IMR-90 (cell line): ENCODE measurements at regions not wholly inside any gene's neighbourhood (a gene's known extent, or its start where the extent isn't known, plus 50 kb on each side); places are given as distances from the start of the nearest gene placed in this dataset.

Experiments
- ATAC-seq: fragments of 200-7000 bp; cut with Tn5 transposase; 2 replicates; pipeline ENCODE4 v1.9.1; 2020; ENCODE audit warnings: low read depth, mild to moderate bottlenecking, moderate library complexity
- BruUV-seq: library from RNA; stranded (reverse); fragments of 400-500 nt; replicated peaks from 2 replicates; lab custom pipeline; 2021; lab: Mats Ljungman, UMichigan
- CTCF ChIA-PET: fragments of 300-600 bp; formaldehyde crosslinking; extraction: SDS; loops from one replicate; lab custom pipeline; 2021; ENCODE audit warnings: antibody characterized with exemption; lab: Yijun Ruan, JAX
- POLR2A ChIA-PET: fragments of 300-600 bp; sonication (Branson Sonifier 250); formaldehyde crosslinking; loops from one replicate; lab custom pipeline; 2022; ENCODE audit warnings: antibody characterized with exemption; ENCODE audit not compliant: unreplicated experiment; lab: Charles Lee
- DNase-seq: peaks from one replicate; pipeline ENCODE4 v3.0.0; 2013
- H2AFZ ChIP-seq: replicated peaks from 2 replicates; pipeline ENCODE3; 2013; ENCODE audit warnings: low read length, mild to moderate bottlenecking; ENCODE audit not compliant: poor library complexity
- H2AK5ac ChIP-seq: 2 replicates; pipeline ENCODE4 v1.6.1; 2013; ENCODE audit warnings: low read depth, low read length, inconsistent platforms
- H2AK9ac ChIP-seq: replicated peaks from 2 replicates; pipeline ENCODE3; 2013; ENCODE audit warnings: mild to moderate bottlenecking, low read depth, low read length, moderate library complexity; ENCODE audit not compliant: poor library complexity
- H2BK120ac ChIP-seq: 2 replicates; pipeline ENCODE4 v1.6.1; 2013; ENCODE audit warnings: low read depth, low read length, inconsistent platforms
- H2BK15ac ChIP-seq: 3 replicates; pipeline ENCODE4 v1.6.1; 2013; ENCODE audit warnings: low read depth, low read length, inconsistent platforms
- H2BK20ac ChIP-seq: 2 replicates; pipeline ENCODE4 v1.6.1; 2013; ENCODE audit warnings: low read depth, mild to moderate bottlenecking, inconsistent platforms, low read length, moderate library complexity
- H2BK5ac ChIP-seq: 2 replicates; pipeline ENCODE4 v1.6.1; 2013; ENCODE audit warnings: mild to moderate bottlenecking, low read depth, low read length, inconsistent platforms; ENCODE audit not compliant: poor library complexity, severe bottlenecking
- H3K14ac ChIP-seq: replicated peaks from 2 replicates; pipeline ENCODE4 v1.6.1; 2013; ENCODE audit warnings: low read depth, low read length, inconsistent platforms
- H3K18ac ChIP-seq: 2 replicates; pipeline ENCODE4 v1.6.1; 2013; ENCODE audit warnings: low read depth, low read length, control low read depth
- H3K23ac ChIP-seq: 2 replicates; pipeline ENCODE4 v1.6.1; 2013; ENCODE audit warnings: low read depth, low read length, inconsistent platforms
- H3K27ac ChIP-seq: 2 replicates; pipeline ENCODE4 v1.5.1; 2013; ENCODE audit warnings: mild to moderate bottlenecking, control low read depth, low read length; ENCODE audit not compliant: insufficient read depth
- H3K27me3 ChIP-seq: 2 replicates; pipeline ENCODE4 v1.6.1; 2013; ENCODE audit warnings: low read length; ENCODE audit not compliant: control insufficient read depth, insufficient read depth
- H3K36me3 ChIP-seq: 2 replicates; pipeline ENCODE4 v1.6.1; 2013; ENCODE audit warnings: low read length, mixed read lengths; ENCODE audit not compliant: control insufficient read depth, insufficient read depth
- H3K4ac ChIP-seq: 2 replicates; pipeline ENCODE4 v1.6.1; 2013; ENCODE audit warnings: low read depth, low read length, inconsistent platforms
- H3K4me1 ChIP-seq: 2 replicates; pipeline ENCODE4 v1.6.1; 2013; ENCODE audit warnings: low read length, mixed read lengths; ENCODE audit not compliant: control insufficient read depth, insufficient read depth
- H3K4me2 ChIP-seq: 2 replicates; pipeline ENCODE4 v1.6.1; 2013; ENCODE audit warnings: low read depth, mild to moderate bottlenecking, control low read depth, low read length, moderate library complexity
- H3K4me3 ChIP-seq: 2 replicates; pipeline ENCODE4 v1.5.1; 2013; ENCODE audit warnings: low read depth, mild to moderate bottlenecking, control low read depth, low read length, moderate library complexity; ENCODE audit not compliant: insufficient read depth
- H3K56ac ChIP-seq: 2 replicates; pipeline ENCODE4 v1.6.1; 2013; ENCODE audit warnings: low read length, inconsistent platforms; ENCODE audit not compliant: insufficient read depth; ENCODE audit errors: extremely low read depth
- H3K79me1 ChIP-seq, 2 experiments: 2 replicates each; pipeline ENCODE4 v1.6.1; 2013; ENCODE audit warnings: low read length in 2 of 2, inconsistent platforms in 1 of 2, low read depth in 1 of 2
- H3K9ac ChIP-seq: 2 replicates; pipeline ENCODE4 v1.6.1; 2013; ENCODE audit warnings: low read depth, low read length, control low read depth
- H3K9me1 ChIP-seq: 2 replicates; pipeline ENCODE4 v1.6.1; 2013; ENCODE audit warnings: low read length, inconsistent platforms; ENCODE audit not compliant: insufficient read depth
- H3K9me3 ChIP-seq: 2 replicates; pipeline ENCODE4 v1.6.1; 2013; ENCODE audit warnings: low read length; ENCODE audit not compliant: control insufficient read depth, insufficient read depth
- H4K20me1 ChIP-seq: 2 replicates; pipeline ENCODE4 v1.6.1; 2013; ENCODE audit warnings: low read length, inconsistent platforms; ENCODE audit not compliant: insufficient read depth
- H4K5ac ChIP-seq: 2 replicates; pipeline ENCODE4 v1.6.1; 2013; ENCODE audit warnings: mild to moderate bottlenecking, low read depth, low read length, control low read depth
- H4K8ac ChIP-seq, 2 experiments: 2 replicates each; pipeline ENCODE4 v1.6.1; 2013; ENCODE audit warnings: low read depth in 2 of 2, low read length in 2 of 2, control low read depth in 1 of 2, inconsistent platforms in 1 of 2
- H4K91ac ChIP-seq: 2 replicates; pipeline ENCODE4 v1.6.1; 2013; ENCODE audit warnings: low read depth, low read length, inconsistent platforms; ENCODE audit not compliant: insufficient read depth
- CTCF ChIP-seq: conservative IDR thresholded peaks from 2 replicates; pipeline ENCODE4 v1.5.1; 2012; ENCODE audit warnings: mild to moderate bottlenecking, low read depth, low read length, improper control_type of control experiment
- FOS ChIP-seq: fragments of 150-350 bp; IDR thresholded peaks from 2 replicates; pipeline ENCODE4 v1.6.1; 2016; ENCODE audit warnings: low read depth, low read length
- MAFK ChIP-seq: IDR thresholded peaks from 2 replicates; pipeline ENCODE4 v1.6.1; 2012; ENCODE audit warnings: low read depth, low read length, improper control_type of control experiment
- USF2 ChIP-seq: fragments of 150-350 bp; IDR thresholded peaks from 2 replicates; pipeline ENCODE4 v1.6.1; 2017; ENCODE audit warnings: mild to moderate bottlenecking, antibody characterized with exemption, low read length, low read depth
- dilution Hi-C: fragments of 300-500 bp; cut with HindIII; formaldehyde crosslinking; loops from one replicate; pipeline ENCODE4 v1.14.3; 2018; ENCODE audit warnings: low sequenced_read_pairs; ENCODE audit not compliant: unreplicated experiment
- in situ Hi-C: fragments of 300-500 bp; cut with MboI; formaldehyde crosslinking; loops from 3 replicates; pipeline ENCODE4 v1.14.3; 2019; ENCODE audit warnings: low sequenced_read_pairs, inconsistent platforms, mixed read lengths
- intact Hi-C: fragments of 100-400 bp; cut with micrococcal nuclease; formaldehyde crosslinking; loops from 2 replicates; pipeline ENCODE4 v1.10.0; 2022

- Histone ChIP-seq H3K18ac (no peak overlapping the region), H3K79me1 (no peaks in the 10 kb centered on the region), H3K4ac (no peak overlapping the region), H3K9ac (no peak overlapping the region), H4K8ac (no peak overlapping the region), H2BK15ac (no peak overlapping the region), H3K9me1 (no peaks in the 10 kb centered on the region), H3K4me3 (no peak overlapping the region), H3K4me1 (no peaks in the 10 kb centered on the region), H4K20me1 (no peaks in the 10 kb centered on the region), H3K9me3 (no peaks in the 10 kb centered on the region), H3K36me3 (no peaks in the 10 kb centered on the region), H3K27ac (no peak overlapping the region), H2AK9ac (no peak overlapping the region), H2BK20ac (no peak overlapping the region), H3K23ac (no peak overlapping the region), H3K4me2 (no peak overlapping the region), H3K56ac (no peak overlapping the region), H3K27me3 (no peaks in the 10 kb centered on the region), H2BK5ac (no peak overlapping the region), H4K91ac (no peak overlapping the region), H2AK5ac (no peak overlapping the region), H2BK120ac (no peak overlapping the region), H4K5ac (no peak overlapping the region), H2AFZ (no peak overlapping the region), H3K14ac (no peak overlapping the region)
- ChIA-PET CTCF (no interaction called here), POLR2A (no interaction called here)
- ATAC-seq: no peak
- DNase-seq: no peak
- no TSS peak for BruUV-seq
- TF ChIP-seq FOS: no peak
- no peak for TF ChIP-seq MAFK
- no peak for TF ChIP-seq CTCF
- TF ChIP-seq USF2: no peak
- dilution Hi-C loops: no loop called here
- intact Hi-C loops: no loop called here
- in situ Hi-C loops: no loop called here
Measured at GRCh38 chr5:118126159-118126558, 862.2 kb downstream of the DTWD2 start.
